Body of pancreas (tissue), 4 donors: ENCODE measurements at regions not wholly inside any gene's neighbourhood (a gene's known extent, or its start where the extent isn't known, plus 50 kb on each side); places are given as distances from the start of the nearest gene placed in this dataset.

Experiments
- CTCF ChIP-seq, 7 experiments: fragments of 450-650 bp in 4 of 7; fragments of 200-600 bp in 3 of 7; sonication (generic) in 3 of 7; IDR thresholded peaks; one replicate each; pipeline ENCODE4 v1.5.1; 2016 to 2019; ENCODE audit warnings: antibody characterized with exemption in 7 of 7
- POLR2A ChIP-seq, 3 donors: fragments of 450-650 bp; IDR thresholded peaks; one replicate each; pipeline ENCODE4 v1.6.1; 2016; ENCODE audit warnings: antibody characterized with exemption in 3 of 3, mild to moderate bottlenecking in 2 of 3

GRCh38 chr20:50348096-50348495, 157.5 kb downstream of the CEBPB start:
- TF ChIP-seq CTCF (IDR thresholded peaks at IDR 0.05): no peak
- no peak for TF ChIP-seq POLR2A (IDR thresholded peaks at IDR 0.05)
